ENCODE measurements at regions not wholly inside any gene's neighbourhood (a gene's known extent, or its start where the extent isn't known, plus 50 kb on each side); places are given as distances from the start of the nearest gene placed in this dataset.
A peak's percentile ranks its signal among the peaks of the same experiment; 100 is the strongest.

DNA sequence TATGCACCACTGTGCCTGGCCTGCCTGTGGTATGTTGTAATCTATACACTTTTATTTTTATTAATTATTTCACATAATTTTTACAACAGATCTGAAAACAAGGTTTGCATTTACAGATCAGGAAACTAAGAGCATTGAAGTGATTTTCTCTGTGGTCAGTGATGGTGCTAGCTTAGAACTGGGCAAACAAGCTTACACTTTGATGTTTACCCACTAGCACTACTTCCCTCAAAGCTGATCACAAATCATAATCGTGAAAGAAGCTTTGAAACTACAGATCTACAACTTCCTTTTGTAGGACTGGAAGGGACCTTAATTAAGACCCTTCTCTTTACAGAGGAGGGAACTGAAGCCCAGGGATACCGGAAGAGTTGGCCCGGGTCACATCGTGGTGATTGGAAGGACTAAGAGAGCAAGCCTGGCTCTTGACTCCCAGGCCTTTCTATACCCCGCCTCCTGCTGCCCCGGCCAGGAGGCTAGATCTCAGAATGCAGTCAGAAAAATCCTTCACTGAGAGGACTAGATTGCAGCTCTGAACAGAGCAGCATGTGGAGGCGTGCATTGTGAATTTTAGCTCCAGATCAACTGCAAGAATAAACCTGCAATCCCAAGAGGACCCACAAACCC, 93.7 kb upstream of the ZNF827 start:
- Mint-ChIP-seq H3K27ac (no peak overlapping the region), H3K27me3 (ENCODE audit: low read depth) (no peaks in the 10 kb centered on the region)
- no peak for DNase-seq (ENCODE audit: low spot score)

DNA sequence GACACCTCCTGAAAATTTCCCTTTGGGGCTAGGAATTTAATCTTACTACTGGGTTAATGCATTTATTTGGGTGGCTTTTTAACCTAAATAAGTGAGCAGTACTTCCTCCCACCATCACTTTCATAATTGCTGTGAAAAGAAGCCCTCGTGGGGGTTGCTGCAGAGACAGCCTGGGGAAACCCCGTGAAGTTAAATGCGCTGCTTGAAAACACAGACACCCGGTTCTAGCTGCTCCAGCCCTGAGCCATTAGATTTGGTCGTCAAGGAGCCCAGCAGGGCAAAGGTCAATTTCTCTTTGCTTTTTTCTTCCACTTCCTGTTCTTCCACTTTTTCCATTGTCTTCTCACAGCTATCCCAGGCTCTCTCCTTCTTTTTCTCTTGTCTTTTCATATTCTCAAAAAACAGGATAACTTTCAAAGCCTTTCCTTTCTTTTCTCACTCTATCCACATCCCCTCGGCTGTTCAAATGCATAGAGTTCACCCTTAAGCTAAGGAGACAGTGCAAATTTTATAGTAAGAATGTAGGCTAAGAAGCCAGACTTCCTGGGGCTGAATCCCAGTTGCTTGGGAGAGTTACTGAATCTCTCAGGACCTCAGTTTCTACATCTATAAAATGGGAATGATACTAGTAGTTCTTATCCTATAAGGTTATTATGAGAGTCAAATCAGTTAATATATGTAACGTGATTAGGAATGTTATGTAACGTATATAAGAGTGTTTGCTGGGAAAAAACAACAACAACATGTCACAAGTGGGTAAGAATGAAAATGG, 91.5 kb upstream of the ZNF827 start:
- Mint-ChIP-seq H3K36me3 (peaks cover 9% of the 10 kb centered on the region; the same call in 1 of the 2 replicates), H3K27me3 (ENCODE audit: low read depth) (no peaks in the 10 kb centered on the region; the same call in 1 of the 2 replicates), H3K4me3 (no peak overlapping the region), H3K9me3 (peaks cover 15% of the 10 kb centered on the region), H3K4me1 (peaks cover 45% of the 10 kb centered on the region), H3K27ac (peak overlapping the region; percentile 93)
- CTCF ChIA-PET: interaction anchor here (1.1 kb wide), 1 partner anchor 65 kb away, joined by 3 read pairs; no protein-coding TSS in a partner anchor
- ATAC-seq: peak; percentile 64
- TF ChIP-seq TP53 (CRISPR knock-in tag; IDR thresholded peaks at IDR 0.05) (no peak), MYBL2 (CRISPR knock-in tag; IDR thresholded peaks at IDR 0.05) (no peak)
- POLR2A ChIA-PET: no interaction called here
- DNase-seq (ENCODE audit: low spot score): no peak

More for the DNA sequence above, 93.7 kb upstream of the ZNF827 start:
- H3K4me3 Mint-ChIP-seq: no peak overlapping the region
- ChIA-PET POLR2A (no interaction called here), CTCF (interaction anchor here (1.1 to 1.3 kb wide), 2 partner anchors 19 to 63 kb away, joined by 4 to 6 read pairs; no protein-coding TSS in a partner anchor)
- peaks cover 45% of the 10 kb centered on the region for H3K4me1 Mint-ChIP-seq
- TF ChIP-seq CREB1 (CRISPR knock-in tag; IDR thresholded peaks at IDR 0.05) (no peak), SMAD4 (CRISPR knock-in tag; IDR thresholded peaks at IDR 0.05) (no peak), FOXJ3 (CRISPR knock-in tag; IDR thresholded peaks at IDR 0.05; ENCODE audit: borderline replicate concordance) (no peak), NFATC4 (CRISPR knock-in tag; IDR thresholded peaks at IDR 0.05) (no peak), RORB (CRISPR knock-in tag; IDR thresholded peaks at IDR 0.05) (no peak), OVOL2 (CRISPR knock-in tag; IDR thresholded peaks at IDR 0.05; ENCODE audit: borderline replicate concordance) (no peak), ZNF138 (CRISPR knock-in tag; conservative IDR thresholded peaks at IDR 0.05) (no peak), MYBL2 (CRISPR knock-in tag; IDR thresholded peaks at IDR 0.05) (no peak), ZNF219 (CRISPR knock-in tag; IDR thresholded peaks at IDR 0.05; ENCODE audit: borderline replicate concordance) (no peak), GTF2I (CRISPR knock-in tag; conservative IDR thresholded peaks at IDR 0.05) (no peak), ZNF121 (CRISPR knock-in tag; IDR thresholded peaks at IDR 0.05) (no peak), ESRRA (CRISPR knock-in tag; IDR thresholded peaks at IDR 0.05; ENCODE audit: borderline replicate concordance) (no peak)
- TF ChIP-seq, protein P1, sequence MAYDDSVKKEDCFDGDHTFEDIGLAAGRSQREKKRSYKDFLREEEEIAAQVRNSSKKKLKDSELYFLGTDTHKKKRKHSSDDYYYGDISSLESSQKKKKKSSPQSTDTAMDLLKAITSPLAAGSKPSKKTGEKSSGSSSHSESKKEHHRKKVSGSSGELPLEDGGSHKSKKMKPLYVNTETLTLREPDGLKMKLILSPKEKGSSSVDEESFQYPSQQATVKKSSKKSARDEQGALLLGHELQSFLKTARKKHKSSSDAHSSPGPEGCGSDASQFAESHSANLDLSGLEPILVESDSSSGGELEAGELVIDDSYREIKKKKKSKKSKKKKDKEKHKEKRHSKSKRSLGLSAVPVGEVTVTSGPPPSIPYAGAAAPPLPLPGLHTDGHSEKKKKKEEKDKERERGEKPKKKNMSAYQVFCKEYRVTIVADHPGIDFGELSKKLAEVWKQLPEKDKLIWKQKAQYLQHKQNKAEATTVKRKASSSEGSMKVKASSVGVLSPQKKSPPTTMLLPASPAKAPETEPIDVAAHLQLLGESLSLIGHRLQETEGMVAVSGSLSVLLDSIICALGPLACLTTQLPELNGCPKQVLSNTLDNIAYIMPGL (CRISPR knock-in tag; IDR thresholded peaks at IDR 0.05): no peak
- TF ChIP-seq, protein P2, sequence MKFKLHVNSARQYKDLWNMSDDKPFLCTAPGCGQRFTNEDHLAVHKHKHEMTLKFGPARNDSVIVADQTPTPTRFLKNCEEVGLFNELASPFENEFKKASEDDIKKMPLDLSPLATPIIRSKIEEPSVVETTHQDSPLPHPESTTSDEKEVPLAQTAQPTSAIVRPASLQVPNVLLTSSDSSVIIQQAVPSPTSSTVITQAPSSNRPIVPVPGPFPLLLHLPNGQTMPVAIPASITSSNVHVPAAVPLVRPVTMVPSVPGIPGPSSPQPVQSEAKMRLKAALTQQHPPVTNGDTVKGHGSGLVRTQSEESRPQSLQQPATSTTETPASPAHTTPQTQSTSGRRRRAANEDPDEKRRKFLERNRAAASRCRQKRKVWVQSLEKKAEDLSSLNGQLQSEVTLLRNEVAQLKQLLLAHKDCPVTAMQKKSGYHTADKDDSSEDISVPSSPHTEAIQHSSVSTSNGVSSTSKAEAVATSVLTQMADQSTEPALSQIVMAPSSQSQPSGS (CRISPR knock-in tag; IDR thresholded peaks at IDR 0.05; ENCODE audit: borderline replicate concordance, low read depth): no peak
- peaks cover 15% of the 10 kb centered on the region for H3K9me3 Mint-ChIP-seq
- peaks cover 9% of the 10 kb centered on the region; the same call in 1 of the 2 replicates for H3K36me3 Mint-ChIP-seq
- ATAC-seq: peak; percentile 69

DNA sequence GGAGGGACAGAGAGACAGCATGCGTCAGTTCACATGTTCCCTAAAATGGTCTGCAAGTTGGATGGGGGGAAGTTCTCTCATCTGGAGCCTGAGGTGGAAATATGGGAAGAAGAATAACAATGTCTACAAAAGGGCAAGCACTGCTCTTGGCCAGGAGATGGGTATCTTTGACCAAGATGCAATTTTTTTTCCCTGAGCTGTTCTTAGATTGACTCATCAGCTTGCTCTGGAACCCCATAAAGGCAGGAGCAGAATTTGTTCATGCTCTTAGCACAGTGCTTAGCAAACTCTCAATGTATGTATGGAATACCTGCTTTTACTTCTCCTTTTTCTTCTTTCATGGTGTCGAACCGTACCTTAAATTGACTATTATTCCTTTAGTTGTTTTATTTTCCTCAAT, 90.5 kb upstream of the ZNF827 start:
- peaks cover 42% of the 10 kb centered on the region for H3K4me1 Mint-ChIP-seq
- no peak overlapping the region for H3K4me3 Mint-ChIP-seq
- DNase-seq (ENCODE audit: low spot score): no peak
- peaks cover 5% of the 10 kb centered on the region; the same call in 1 of the 2 replicates for H3K36me3 Mint-ChIP-seq
- POLR2A ChIA-PET: no interaction called here
- H3K27me3 Mint-ChIP-seq (ENCODE audit: low read depth): no peaks in the 10 kb centered on the region; the same call in 1 of the 2 replicates
- no peak for ATAC-seq
- peaks cover 5% of the 10 kb centered on the region for H3K9me3 Mint-ChIP-seq
- H3K27ac Mint-ChIP-seq: no peak overlapping the region; the same call in 1 of the 2 replicates
- CTCF ChIA-PET: no interaction called here
- TF ChIP-seq FOXP1 (CRISPR knock-in tag; IDR thresholded peaks at IDR 0.05; ENCODE audit: borderline replicate concordance) (no peak), ZBTB21 (CRISPR knock-in tag; IDR thresholded peaks at IDR 0.05; ENCODE audit: borderline replicate concordance) (no peak), CBFB (CRISPR knock-in tag; IDR thresholded peaks at IDR 0.05; ENCODE audit: low read depth) (no peak), MXD4 (CRISPR knock-in tag; IDR thresholded peaks at IDR 0.05; ENCODE audit: borderline replicate concordance) (no peak), NR2C2 (CRISPR knock-in tag; IDR thresholded peaks at IDR 0.05) (no peak), ZNF263 (CRISPR knock-in tag; IDR thresholded peaks at IDR 0.05; ENCODE audit: low read depth) (no peak), ZNF232 (CRISPR knock-in tag; IDR thresholded peaks at IDR 0.05) (no peak)
- TF ChIP-seq, protein P3, sequence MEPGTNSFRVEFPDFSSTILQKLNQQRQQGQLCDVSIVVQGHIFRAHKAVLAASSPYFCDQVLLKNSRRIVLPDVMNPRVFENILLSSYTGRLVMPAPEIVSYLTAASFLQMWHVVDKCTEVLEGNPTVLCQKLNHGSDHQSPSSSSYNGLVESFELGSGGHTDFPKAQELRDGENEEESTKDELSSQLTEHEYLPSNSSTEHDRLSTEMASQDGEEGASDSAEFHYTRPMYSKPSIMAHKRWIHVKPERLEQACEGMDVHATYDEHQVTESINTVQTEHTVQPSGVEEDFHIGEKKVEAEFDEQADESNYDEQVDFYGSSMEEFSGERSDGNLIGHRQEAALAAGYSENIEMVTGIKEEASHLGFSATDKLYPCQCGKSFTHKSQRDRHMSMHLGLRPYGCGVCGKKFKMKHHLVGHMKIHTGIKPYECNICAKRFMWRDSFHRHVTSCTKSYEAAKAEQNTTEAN (CRISPR knock-in tag; IDR thresholded peaks at IDR 0.05): no peak
- TF ChIP-seq, protein P4, sequence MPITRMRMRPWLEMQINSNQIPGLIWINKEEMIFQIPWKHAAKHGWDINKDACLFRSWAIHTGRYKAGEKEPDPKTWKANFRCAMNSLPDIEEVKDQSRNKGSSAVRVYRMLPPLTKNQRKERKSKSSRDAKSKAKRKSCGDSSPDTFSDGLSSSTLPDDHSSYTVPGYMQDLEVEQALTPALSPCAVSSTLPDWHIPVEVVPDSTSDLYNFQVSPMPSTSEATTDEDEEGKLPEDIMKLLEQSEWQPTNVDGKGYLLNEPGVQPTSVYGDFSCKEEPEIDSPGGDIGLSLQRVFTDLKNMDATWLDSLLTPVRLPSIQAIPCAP (CRISPR knock-in tag; IDR thresholded peaks at IDR 0.05): no peak
- TF ChIP-seq, protein P5, sequence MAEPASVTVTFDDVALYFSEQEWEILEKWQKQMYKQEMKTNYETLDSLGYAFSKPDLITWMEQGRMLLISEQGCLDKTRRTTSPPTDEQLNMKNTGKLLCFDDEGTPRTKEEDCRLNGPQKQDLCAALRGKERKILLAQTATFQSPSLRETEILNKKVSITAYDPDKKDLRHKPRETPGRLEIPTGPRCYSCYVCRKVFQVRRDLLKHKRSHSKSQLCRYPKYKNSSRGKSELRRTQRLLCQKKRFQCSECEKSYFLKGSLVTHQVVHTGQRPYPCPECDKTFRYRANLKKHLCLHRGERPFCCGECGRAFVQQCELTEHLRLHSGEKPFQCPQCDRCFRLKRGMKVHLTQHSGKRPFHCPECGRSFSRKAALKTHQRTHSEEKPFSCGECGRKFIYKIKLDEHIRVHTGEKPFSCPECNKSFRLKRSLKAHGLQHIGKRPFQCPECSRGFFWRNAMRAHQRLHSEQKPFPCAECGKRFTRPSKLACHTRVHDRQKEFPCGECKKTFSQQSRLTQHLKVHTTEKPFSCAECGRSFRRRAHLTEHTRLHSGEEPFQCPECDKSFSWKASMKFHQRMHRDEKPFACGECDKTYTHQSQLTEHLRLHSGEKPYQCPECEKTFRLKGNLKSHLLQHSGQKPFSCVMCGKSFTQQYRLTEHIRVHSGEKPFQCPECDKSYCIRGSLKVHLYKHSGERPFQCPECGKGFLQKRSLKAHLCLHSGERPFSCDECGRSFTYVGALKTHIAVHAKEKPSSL (CRISPR knock-in tag; conservative IDR thresholded peaks at IDR 0.05): no peak

Data from WTC11 (cell line).